Caki2 (cell line): ENCODE measurements at regions not wholly inside any gene's neighbourhood (a gene's known extent, or its start where the extent isn't known, plus 50 kb on each side); places are given as distances from the start of the nearest gene placed in this dataset.
"Not testable (repeated sequence)": the region's sequence is repeated elsewhere in the genome, so short reads cannot be mapped to it uniquely, and the experiment has no call there.

Experiments used
- DNase-seq: peaks from one replicate; pipeline ENCODE4 v3.0.0-alpha.2; 2015; ENCODE audit warnings: low read depth
- in situ Hi-C: cut with HindIII; loops from 2 replicates; pipeline ENCODE4 v1.10.0; 2016; ENCODE audit warnings: low sequenced_read_pairs, low pct_unique_long_range_greater_than_20kb, mixed read lengths

- in situ Hi-C loops, result no loop called here
- no peak for DNase-seq
These were observed 168.8 kb downstream of the TMEM200A start for GRCh38 chr6:130534627-130535026.

- DNase-seq, result no peak
- in situ Hi-C loops, result no loop called here
These were observed 169.4 kb downstream of the TMEM200A start for GRCh38 chr6:130535242-130535641.

DNA sequence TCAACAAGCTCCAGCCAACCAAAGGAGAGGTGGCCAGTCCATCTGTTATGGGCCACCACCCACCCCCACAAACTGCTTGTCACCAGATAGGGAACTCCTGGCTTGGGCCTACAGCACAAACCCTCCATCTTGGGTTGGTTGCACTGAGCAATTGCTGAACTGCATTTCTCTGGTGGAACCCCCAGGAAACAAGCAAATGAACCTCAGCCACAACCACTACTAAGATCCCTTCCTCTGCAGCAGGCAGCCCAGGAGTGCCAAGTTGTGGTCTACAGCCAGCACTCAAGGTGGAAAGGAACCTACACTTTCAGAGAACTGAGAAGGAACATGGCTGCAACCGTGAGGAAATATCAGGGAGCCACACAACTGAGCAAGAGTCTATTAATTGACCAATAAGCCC, 171.6 kb downstream of the TMEM200A start:
- DNase-seq, result no peak
- in situ Hi-C loops, result no loop called here

DNA sequence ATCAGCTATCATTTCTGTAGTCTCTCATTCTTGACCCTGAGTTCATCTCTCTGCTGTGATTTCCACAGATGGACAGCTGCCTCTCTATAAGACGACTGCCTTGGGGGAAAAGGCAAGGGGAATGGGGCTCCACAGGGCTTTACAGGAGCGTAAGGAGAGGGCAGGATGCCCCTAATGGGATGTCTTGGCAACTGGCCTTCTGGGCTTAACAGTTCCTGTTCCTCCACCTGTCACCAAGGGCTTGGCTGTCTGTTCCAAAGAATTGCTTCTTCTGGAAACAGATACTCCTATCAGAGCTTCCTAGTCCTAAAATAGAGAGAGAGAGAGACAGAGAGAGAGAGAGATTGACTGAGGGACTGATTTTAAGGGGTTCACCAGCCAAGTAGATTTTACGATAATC, 181.9 kb downstream of the TMEM200A start:
- no peak for DNase-seq
- in situ Hi-C loops, result no loop called here

GRCh38 chr6:130557481-130558112, 191.8 kb downstream of the TMEM200A start:
- in situ Hi-C loops, result no loop called here
- DNase-seq, result no peak

DNA sequence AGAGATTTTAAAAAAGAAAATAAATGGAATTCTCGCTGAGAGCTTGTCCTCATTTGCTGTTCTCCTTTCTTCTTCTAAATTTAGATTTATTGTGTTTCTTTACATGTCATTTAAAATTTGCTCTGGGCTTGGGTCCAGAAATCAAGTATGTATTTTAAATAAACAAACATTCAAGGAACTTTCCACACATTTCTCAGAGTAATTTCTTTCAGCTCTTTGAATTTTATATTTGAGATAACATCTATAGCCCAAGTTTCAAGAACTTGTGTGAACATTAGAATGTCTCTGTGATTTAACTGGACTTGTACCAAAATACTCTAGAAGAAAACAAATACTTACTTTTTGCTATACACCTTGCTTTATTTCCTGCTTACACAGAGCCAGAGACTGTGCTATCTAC, 192.3 kb downstream of the TMEM200A start:
- in situ Hi-C loops, result no loop called here
- DNase-seq, result no peak

DNA sequence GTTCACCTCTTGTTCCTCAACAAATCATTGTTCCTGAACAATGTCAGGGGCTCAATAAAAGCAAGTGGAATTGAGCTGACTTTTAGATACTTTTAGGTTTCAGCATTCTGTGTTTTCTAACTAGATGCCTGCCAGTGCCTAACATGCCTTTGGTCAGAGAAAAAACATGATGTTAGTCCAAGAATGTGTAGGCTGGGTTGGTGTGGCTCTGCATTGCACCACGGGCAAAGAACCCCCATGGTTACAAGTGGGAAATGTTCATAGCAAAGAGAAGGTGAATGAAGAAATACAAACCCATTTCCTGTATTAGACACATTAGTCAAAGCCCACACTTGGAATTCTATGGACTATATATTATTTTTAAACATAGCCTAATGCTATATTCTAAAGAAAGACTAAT, 193.3 kb downstream of the TMEM200A start:
- no peak for DNase-seq
- in situ Hi-C loops, result no loop called here

GRCh38 chr6:130560231-130560630, 194.4 kb downstream of the TMEM200A start:
- in situ Hi-C loops, result no loop called here
- no peak for DNase-seq

DNA sequence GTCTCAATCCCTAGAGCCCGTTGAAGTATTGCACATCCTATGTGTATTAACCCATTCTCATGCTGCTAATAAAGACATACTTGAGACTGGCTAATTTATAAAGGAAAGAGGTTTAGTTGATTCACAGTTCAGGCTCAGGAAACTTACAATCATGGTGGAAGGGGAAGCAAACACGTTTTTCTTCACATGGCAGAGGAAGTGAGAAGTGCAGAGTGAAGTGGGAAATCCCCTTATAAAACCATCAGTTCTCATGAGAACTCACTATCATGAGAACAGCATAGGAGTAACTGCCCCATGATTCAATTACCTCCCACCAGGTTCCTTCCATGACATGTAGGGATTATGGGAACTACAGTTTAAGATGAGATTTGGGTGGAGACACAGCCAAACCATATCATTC, 195.3 kb downstream of the TMEM200A start:
- DNase-seq, in situ Hi-C loops: not testable (repeated sequence)

GRCh38 chr6:130565696-130566095, 199.9 kb downstream of the TMEM200A start:
- in situ Hi-C loops, result no loop called here
- no peak for DNase-seq

DNA sequence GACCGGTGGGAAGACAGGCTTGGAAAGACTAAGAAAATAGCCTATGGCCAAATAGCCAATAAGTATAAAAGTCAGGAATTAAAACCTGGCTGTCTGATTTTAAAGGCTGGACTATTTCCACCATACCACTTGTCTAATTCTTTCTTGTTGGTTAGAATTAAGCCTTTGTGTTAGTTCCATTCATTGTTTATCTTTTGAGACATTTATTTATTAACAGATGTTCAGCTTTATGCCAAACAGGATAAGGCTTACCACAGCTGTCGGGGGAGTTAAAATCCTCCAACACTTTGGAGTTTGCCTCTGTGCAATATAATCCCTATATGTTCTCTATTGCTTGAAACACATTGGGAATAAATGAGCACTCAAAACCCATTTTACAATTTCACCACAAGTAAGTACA, 208.3 kb downstream of the TMEM200A start:
- in situ Hi-C loops, result no loop called here
- DNase-seq, result no peak

DNA sequence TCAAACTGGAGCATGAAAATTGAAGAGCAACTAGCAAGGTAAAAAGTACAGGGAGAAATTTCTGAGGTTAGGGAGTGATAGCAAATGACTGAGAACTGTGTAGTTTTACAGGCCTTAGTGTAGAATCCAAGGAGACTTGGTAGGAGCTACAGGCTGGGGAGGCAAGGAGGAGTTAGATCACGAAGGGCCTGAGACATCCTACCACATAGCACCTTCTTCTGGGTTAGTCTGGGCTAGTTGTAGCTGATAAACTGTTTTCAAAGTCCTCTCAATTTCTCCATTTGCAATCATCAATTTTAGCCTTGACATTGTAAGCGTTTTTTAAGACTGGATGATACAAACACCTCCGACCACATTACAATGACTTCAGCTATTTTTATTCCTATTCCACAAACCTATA, 209.7 kb downstream of the TMEM200A start:
- in situ Hi-C loops, result no loop called here
- no peak for DNase-seq

- DNase-seq, result no peak
- in situ Hi-C loops, result no loop called here
These were observed 210.2 kb downstream of the TMEM200A start for GRCh38 chr6:130575971-130576370.

DNA sequence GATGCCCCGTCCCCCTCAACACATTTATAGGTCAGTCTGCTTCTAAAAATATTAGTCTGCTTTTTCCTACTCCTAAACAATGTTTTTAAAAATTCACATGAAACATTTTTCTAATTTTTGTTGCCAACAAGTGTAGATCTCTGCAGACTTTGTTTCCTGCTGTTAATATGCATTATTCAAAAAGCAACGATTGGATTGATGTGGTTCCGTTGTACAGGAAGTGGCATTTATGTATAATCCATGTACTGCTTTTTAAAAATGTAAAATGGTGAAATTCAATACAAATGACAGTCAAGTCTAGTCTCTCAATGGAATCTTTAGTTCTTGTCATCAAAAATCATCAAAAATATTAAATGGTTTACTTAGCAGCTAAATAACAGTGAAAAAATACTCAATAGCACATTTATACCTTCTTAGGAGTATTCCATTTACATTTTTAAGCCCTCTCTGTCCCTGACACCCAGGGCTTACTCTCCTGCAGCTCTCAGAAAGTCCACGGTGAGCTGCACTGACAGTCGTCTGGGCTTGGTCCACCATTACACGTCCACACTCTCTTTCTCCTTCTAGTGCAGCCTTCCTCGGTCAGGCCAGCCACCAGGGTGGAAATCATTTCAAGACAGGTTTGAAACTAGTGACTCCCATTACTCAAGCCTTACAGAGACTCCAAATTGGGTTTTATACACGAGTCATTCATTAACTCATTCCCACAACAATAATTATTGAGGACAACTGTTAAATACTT, 211.5 kb downstream of the TMEM200A start:
- no peak for DNase-seq
- in situ Hi-C loops, result no loop called here

GRCh38 chr6:130578713-130579112, 212.9 kb downstream of the TMEM200A start:
- in situ Hi-C loops, result no loop called here
- no peak for DNase-seq

GRCh38 chr6:130583268-130583667, 217.5 kb downstream of the TMEM200A start:
- in situ Hi-C loops, result no loop called here
- DNase-seq, result no peak

DNA sequence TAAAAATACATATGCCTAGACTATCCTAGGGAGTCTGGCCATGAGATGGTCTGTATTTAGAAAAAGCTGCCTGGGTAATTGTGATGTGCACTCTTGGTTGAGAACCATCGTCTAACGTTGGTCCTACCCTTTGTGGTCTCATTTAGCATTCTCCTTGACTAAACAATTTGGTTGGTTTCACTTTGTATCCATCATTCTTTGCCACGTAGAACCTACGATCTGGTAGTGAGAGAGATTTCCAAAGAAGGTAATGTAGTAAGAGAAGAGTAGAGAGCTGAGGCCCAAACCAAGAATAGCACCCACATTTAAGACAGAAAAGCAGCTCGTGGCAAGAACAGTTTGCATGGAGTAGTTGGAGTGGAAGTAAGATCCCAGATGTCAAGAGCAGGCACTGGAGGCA, 219.8 kb downstream of the TMEM200A start:
- in situ Hi-C loops, result no loop called here
- no peak for DNase-seq

- DNase-seq, result no peak
- in situ Hi-C loops, result no loop called here
These were observed 222.1 kb downstream of the TMEM200A start for GRCh38 chr6:130587778-130588520.

GRCh38 chr6:130593200-130593599, 227.4 kb downstream of the TMEM200A start:
- in situ Hi-C loops, result no loop called here
- DNase-seq, result no peak
